ENCODE measurements at regions not wholly inside any gene's neighbourhood (a gene's known extent, or its start where the extent isn't known, plus 50 kb on each side); places are given as distances from the start of the nearest gene placed in this dataset.

GRCh38 chr6:119965900-119966299 lies 616.3 kb upstream of the MAN1A1 start:
- H3K4ac ChIP-seq (replicated peaks; ENCODE audit: insufficient read length, low read depth, low read length) = no peak overlapping the region
- no peak for FAIRE-seq
- H3K9ac ChIP-seq (replicated peaks in 1 of 4; ENCODE audit: extremely low read depth in 1 of 4, low read depth in 3 of 4, low read length in 3 of 4) = no peak overlapping the region
- no peak overlapping the region for H2BK120ac ChIP-seq (replicated peaks; ENCODE audit: low read depth, low read length)
- no peak overlapping the region for H3K23ac ChIP-seq (ENCODE audit: insufficient read length)
- no peak overlapping the region for H3K27ac ChIP-seq (ENCODE audit: low read depth, low read length)
- H3K9me3 ChIP-seq (ENCODE audit: insufficient read depth in 2 of 2, low read depth in 1 of 2, low read length in 1 of 2) = no peaks in the 10 kb centered on the region
- CTCF ChIA-PET (ENCODE audit: partially characterized antibody) = interaction anchor here (0.7 to 4.8 kb wide), 11 partner anchors 9 to 224 kb away, joined by 3 to 42 read pairs (median 4); no protein-coding TSS in a partner anchor
- H2BK20ac ChIP-seq (ENCODE audit: low read length) = no peak overlapping the region
- no peak overlapping the region for H3K56ac ChIP-seq (replicated peaks; ENCODE audit: insufficient read length, low read depth, low read length)
- H2AK5ac ChIP-seq (ENCODE audit: low read depth, low read length) = no peak overlapping the region
- no peaks in the 10 kb centered on the region for H3K79me2 ChIP-seq (ENCODE audit: control insufficient read depth in 1 of 2, insufficient read depth in 2 of 2, low read length in 2 of 2)
- no peaks in the 10 kb centered on the region for H4K20me1 ChIP-seq (replicated peaks in 1 of 2; ENCODE audit: control insufficient read depth in 1 of 2, insufficient read depth in 2 of 2, low read length in 2 of 2)
- H2BK15ac ChIP-seq (ENCODE audit: low read length) = peak overlapping the region; percentile 40; the same call in 1 of the 2 replicates
- POLR2A ChIA-PET (ENCODE audit: partially characterized antibody) = interaction anchor here (0.9 to 2.8 kb wide), 2 partner anchors 10 to 201 kb away, joined by 3 to 7 read pairs; no protein-coding TSS in a partner anchor
- no peak overlapping the region for H2BK5ac ChIP-seq (ENCODE audit: low read depth, low read length)
- H2BK12ac ChIP-seq (ENCODE audit: low read depth, low read length) = no peak overlapping the region
- no peak overlapping the region for H3K4me2 ChIP-seq (ENCODE audit: insufficient read depth in 1 of 2, low read depth in 2 of 2, low read length in 2 of 2)
- no peaks in the 10 kb centered on the region for H3K79me1 ChIP-seq (ENCODE audit: low read depth, low read length)
- H2AFZ ChIP-seq (ENCODE audit: low read length) = peak overlapping the region; percentile 91
- H3K23me2 ChIP-seq (ENCODE audit: low read depth, low read length) = no peaks in the 10 kb centered on the region
- no peaks in the 10 kb centered on the region for H3K4me1 ChIP-seq (replicated peaks in 1 of 4; ENCODE audit: control insufficient read depth in 3 of 4, insufficient read depth in 4 of 4, low read length in 3 of 4)
- no peak overlapping the region for H4K5ac ChIP-seq (ENCODE audit: insufficient read length, low read depth, low read length)
- H3K27me3 ChIP-seq (replicated peaks in 1 of 4; ENCODE audit: control insufficient read depth in 3 of 4, extremely low read depth in 1 of 4, insufficient read depth in 3 of 4, low read length in 3 of 4) = no peaks in the 10 kb centered on the region
- no peak for DNase-seq (ENCODE audit: low read depth in 1 of 2, low spot score in 2 of 2)
- no peak overlapping the region for H4K91ac ChIP-seq (replicated peaks; ENCODE audit: insufficient read length, low read length)
- TF ChIP-seq SP1 (IDR thresholded peaks at IDR 0.05; ENCODE audit: low read depth, low read length) = no peak
- TF ChIP-seq NRF1 (IDR thresholded peaks at IDR 0.05; ENCODE audit: low read depth, low read length) = no peak
- no peak for TF ChIP-seq CHD1 (IDR thresholded peaks at IDR 0.05; ENCODE audit: low read depth, low read length)
- no peak for TF ChIP-seq CEBPB (IDR thresholded peaks at IDR 0.05; ENCODE audit: low read depth, low read length)
- TF ChIP-seq EP300 (IDR thresholded peaks at IDR 0.05; ENCODE audit: borderline replicate concordance in 1 of 2, low read depth in 2 of 2, low read length in 2 of 2) = no peak
- TF ChIP-seq POLR2A (IDR thresholded peaks at IDR 0.05; ENCODE audit: control extremely low read depth in 1 of 2, low read depth in 2 of 2, low read length in 2 of 2) = no peak
- TF ChIP-seq JUND (IDR thresholded peaks at IDR 0.05; ENCODE audit: low read length) = no peak
- H4K8ac ChIP-seq (ENCODE audit: extremely low read depth, insufficient read depth, low read length) = peak overlapping the region; percentile 41; the same call in 1 of the 2 replicates
- no peaks in the 10 kb centered on the region for H3K36me3 ChIP-seq (ENCODE audit: control insufficient read depth in 2 of 4, insufficient read depth in 4 of 4, low read length in 3 of 4)
- WGBS, 2 experiments (ENCODE audit: extremely low coverage in 1 of 2, insufficient coverage in 1 of 2, insufficient read length in 1 of 2, insufficient replicate concordance in 2 of 2, low coverage in 1 of 2, low lambda C conversion rate in 2 of 2, missing lambda C conversion rate in 1 of 2) = 87% methylated on average over 10 of the region's 10 CpGs; no CpG with 5 or more reads in 1 of the 2 experiments
- no peak overlapping the region for H3K14ac ChIP-seq (ENCODE audit: insufficient read length)
- H3K4me3 ChIP-seq (ENCODE audit: extremely low read depth in 1 of 4, insufficient read depth in 2 of 4, low read depth in 3 of 4, low read length in 4 of 4) = no peak overlapping the region
- no peak overlapping the region for H3K18ac ChIP-seq (ENCODE audit: extremely low read depth, low read length)
